Neural progenitor cell (in vitro differentiated cells): ENCODE measurements at regions not wholly inside any gene's neighbourhood (a gene's known extent, or its start where the extent isn't known, plus 50 kb on each side); places are given as distances from the start of the nearest gene placed in this dataset.
A peak's percentile ranks its signal among the peaks of the same experiment; 100 is the strongest.

Source experiments
- DNase-seq: peaks from one replicate; pipeline ENCODE4 v3.0.0-alpha.2; 2016; ENCODE audit warnings: low spot score
- H2AFZ ChIP-seq: fragments of 200-600 bp; sonication (generic); replicated peaks from 2 replicates; pipeline ENCODE4 v1.6.1; 2016; ENCODE audit warnings: antibody characterized with exemption
- H3F3A ChIP-seq: fragments of 200-600 bp; sonication (generic); 2 replicates; pipeline ENCODE4 v1.6.1; 2016; ENCODE audit warnings: antibody characterized with exemption, low read depth
- H3K27ac ChIP-seq: fragments of 200-600 bp; sonication (generic); 2 replicates; pipeline ENCODE4 v1.5.1; 2016; ENCODE audit warnings: mild to moderate bottlenecking
- H3K27me3 ChIP-seq: fragments of 200-600 bp; sonication (generic); 2 replicates; pipeline ENCODE4 v1.6.1; 2016; ENCODE audit warnings: mild to moderate bottlenecking, moderate library complexity
- H3K36me3 ChIP-seq: fragments of 200-600 bp; sonication (generic); 2 replicates; pipeline ENCODE4 v1.5.1; 2016
- H3K4me1 ChIP-seq: fragments of 200-600 bp; sonication (generic); 2 replicates; pipeline ENCODE4 v1.6.1; 2016; ENCODE audit warnings: mixed run types
- H3K4me2 ChIP-seq: fragments of 200-600 bp; sonication (generic); 2 replicates; pipeline ENCODE4 v1.6.1; 2016
- H3K4me3 ChIP-seq: fragments of 200-600 bp; sonication (generic); 2 replicates; pipeline ENCODE4 v1.5.1; 2016
- H3K79me2 ChIP-seq: fragments of 200-600 bp; sonication (generic); 2 replicates; pipeline ENCODE4 v1.6.1; 2016; ENCODE audit warnings: low read depth
- H3K9ac ChIP-seq: fragments of 200-600 bp; sonication (generic); 2 replicates; pipeline ENCODE4 v1.6.1; 2016
- H3K9me3 ChIP-seq: fragments of 200-600 bp; sonication (generic); 2 replicates; pipeline ENCODE4 v1.5.1; 2016; ENCODE audit warnings: low read depth
- H4K20me1 ChIP-seq: fragments of 200-600 bp; sonication (generic); 2 replicates; pipeline ENCODE4 v1.6.1; 2016; ENCODE audit warnings: low read depth
- H3K27ac Mint-ChIP-seq: 3 replicates; pipeline ENCODE4 v1.8.0; 2021; ENCODE audit warnings: mixed read lengths
- H3K27me3 Mint-ChIP-seq: 2 replicates; pipeline ENCODE4 v1.8.0; 2022; ENCODE audit warnings: low read depth, mild to moderate bottlenecking, inconsistent platforms, moderate library complexity, mixed read lengths; ENCODE audit not compliant: insufficient read depth
- H3K36me3 Mint-ChIP-seq: 3 replicates; pipeline ENCODE4 v1.8.0; 2021; ENCODE audit warnings: mixed read lengths
- H3K4me1 Mint-ChIP-seq: 3 replicates; pipeline ENCODE4 v1.8.0; 2021; ENCODE audit warnings: mixed read lengths
- H3K4me3 Mint-ChIP-seq: 3 replicates; pipeline ENCODE4 v1.8.0; 2021; ENCODE audit warnings: mild to moderate bottlenecking, moderate library complexity, mixed read lengths
- H3K9me3 Mint-ChIP-seq: 3 replicates; pipeline ENCODE4 v1.8.0; 2020; ENCODE audit warnings: mixed read lengths
- EZH2 ChIP-seq: fragments of 200-600 bp; sonication (generic); IDR thresholded peaks from 2 replicates; pipeline ENCODE4 v1.6.1; 2017; ENCODE audit warnings: antibody characterized with exemption, mild to moderate bottlenecking, moderate library complexity
- EZH2phosphoT487 ChIP-seq: fragments of 200-600 bp; sonication (generic); IDR thresholded peaks from 2 replicates; pipeline ENCODE4 v1.6.1; 2017; ENCODE audit warnings: antibody characterized with exemption
- TF ChIP-seq, protein P1 (sequence below): fragments of 200-600 bp; sonication (generic); IDR thresholded peaks from 2 replicates; pipeline ENCODE4 v1.5.1; 2017; ENCODE audit warnings: antibody characterized with exemption, mild to moderate bottlenecking

- Histone ChIP-seq H3K27ac (no peak overlapping the region), H3K9me3 (no peaks in the 10 kb centered on the region), H2AFZ (no peak overlapping the region), H3K4me3 (no peak overlapping the region), H3K4me1 (no peaks in the 10 kb centered on the region), H4K20me1 (no peaks in the 10 kb centered on the region), H3K36me3 (no peaks in the 10 kb centered on the region), H3K9ac (no peak overlapping the region), H3K79me2 (no peaks in the 10 kb centered on the region), H3K27me3 (no peaks in the 10 kb centered on the region), H3K4me2 (no peak overlapping the region), H3F3A (no peaks in the 10 kb centered on the region)
- no peak overlapping the region for H3K27ac Mint-ChIP-seq
- no peaks in the 10 kb centered on the region for H3K36me3 Mint-ChIP-seq
- H3K4me1 Mint-ChIP-seq: peaks cover 7% of the 10 kb centered on the region
- DNase-seq: no peak
- peaks cover 4% of the 10 kb centered on the region for H3K27me3 Mint-ChIP-seq
- TF ChIP-seq EZH2: no peak
- TF ChIP-seq, protein P1, sequence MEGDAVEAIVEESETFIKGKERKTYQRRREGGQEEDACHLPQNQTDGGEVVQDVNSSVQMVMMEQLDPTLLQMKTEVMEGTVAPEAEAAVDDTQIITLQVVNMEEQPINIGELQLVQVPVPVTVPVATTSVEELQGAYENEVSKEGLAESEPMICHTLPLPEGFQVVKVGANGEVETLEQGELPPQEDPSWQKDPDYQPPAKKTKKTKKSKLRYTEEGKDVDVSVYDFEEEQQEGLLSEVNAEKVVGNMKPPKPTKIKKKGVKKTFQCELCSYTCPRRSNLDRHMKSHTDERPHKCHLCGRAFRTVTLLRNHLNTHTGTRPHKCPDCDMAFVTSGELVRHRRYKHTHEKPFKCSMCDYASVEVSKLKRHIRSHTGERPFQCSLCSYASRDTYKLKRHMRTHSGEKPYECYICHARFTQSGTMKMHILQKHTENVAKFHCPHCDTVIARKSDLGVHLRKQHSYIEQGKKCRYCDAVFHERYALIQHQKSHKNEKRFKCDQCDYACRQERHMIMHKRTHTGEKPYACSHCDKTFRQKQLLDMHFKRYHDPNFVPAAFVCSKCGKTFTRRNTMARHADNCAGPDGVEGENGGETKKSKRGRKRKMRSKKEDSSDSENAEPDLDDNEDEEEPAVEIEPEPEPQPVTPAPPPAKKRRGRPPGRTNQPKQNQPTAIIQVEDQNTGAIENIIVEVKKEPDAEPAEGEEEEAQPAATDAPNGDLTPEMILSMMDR: no peak
- no peak for TF ChIP-seq EZH2phosphoT487
- H3K4me3 Mint-ChIP-seq: no peak overlapping the region
- no peaks in the 10 kb centered on the region for H3K9me3 Mint-ChIP-seq
These were observed 458.2 kb upstream of the NPVF start for GRCh38 chr7:25686493-25686892.

- no peak for TF ChIP-seq EZH2
- TF ChIP-seq EZH2phosphoT487: no peak
- TF ChIP-seq, protein P1: no peak
- Histone ChIP-seq H3K79me2 (no peaks in the 10 kb centered on the region), H2AFZ (peak overlapping the region; percentile 58), H3K27ac (no peak overlapping the region), H3K9ac (no peak overlapping the region), H3K9me3 (no peaks in the 10 kb centered on the region), H3K4me1 (no peaks in the 10 kb centered on the region), H3K27me3 (no peaks in the 10 kb centered on the region), H3K4me2 (no peak overlapping the region), H3K36me3 (no peaks in the 10 kb centered on the region), H4K20me1 (no peaks in the 10 kb centered on the region), H3F3A (no peaks in the 10 kb centered on the region), H3K4me3 (no peak overlapping the region)
- H3K36me3 Mint-ChIP-seq: no peaks in the 10 kb centered on the region
- H3K27me3 Mint-ChIP-seq: no peaks in the 10 kb centered on the region
- no peak for DNase-seq
- H3K4me3 Mint-ChIP-seq: no peak overlapping the region
- H3K27ac Mint-ChIP-seq: no peak overlapping the region
- no peaks in the 10 kb centered on the region for H3K9me3 Mint-ChIP-seq
- H3K4me1 Mint-ChIP-seq: peaks cover 9% of the 10 kb centered on the region
These were observed 457.8 kb upstream of the NFE2L3 start for GRCh38 chr7:25694211-25694610.

DNA sequence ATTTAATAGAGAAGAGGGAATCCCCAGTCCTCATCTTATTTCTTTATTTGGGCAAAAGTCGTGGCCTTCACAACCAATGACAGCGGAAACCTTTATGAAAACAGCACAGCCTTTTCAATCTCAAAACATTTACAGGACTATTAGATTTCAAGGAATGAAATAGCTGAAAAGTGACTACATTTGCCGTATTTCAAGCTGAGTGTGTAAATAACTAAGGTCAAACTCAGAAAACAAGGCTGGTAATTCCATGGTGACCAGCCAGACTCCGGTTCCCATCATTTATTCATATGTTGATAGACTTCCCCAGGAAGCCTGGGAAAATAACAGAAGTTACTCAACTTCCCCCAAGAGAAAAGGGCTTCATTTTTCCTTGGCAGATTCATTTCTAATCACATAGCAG lies 457.3 kb upstream of the NFE2L3 start:
- no peaks in the 10 kb centered on the region for H3K36me3 ChIP-seq
- no peaks in the 10 kb centered on the region for H3K27me3 ChIP-seq
- H3K4me1 ChIP-seq: no peaks in the 10 kb centered on the region
- DNase-seq: no peak
- no peak overlapping the region for H3K27ac Mint-ChIP-seq
- H3K9ac ChIP-seq: no peak overlapping the region
- no peaks in the 10 kb centered on the region for H3K9me3 Mint-ChIP-seq
- H2AFZ ChIP-seq: peak overlapping the region; percentile 58
- H3K9me3 ChIP-seq: no peaks in the 10 kb centered on the region
- no peaks in the 10 kb centered on the region for H3F3A ChIP-seq
- H3K27ac ChIP-seq: no peak overlapping the region
- no peaks in the 10 kb centered on the region for H3K79me2 ChIP-seq
- no peak overlapping the region for H3K4me3 ChIP-seq
- H3K36me3 Mint-ChIP-seq: no peaks in the 10 kb centered on the region
- no peak overlapping the region for H3K4me2 ChIP-seq
- TF ChIP-seq, protein P1: no peak
- TF ChIP-seq EZH2phosphoT487: no peak
- TF ChIP-seq EZH2: no peak
- peaks cover 9% of the 10 kb centered on the region for H3K4me1 Mint-ChIP-seq
- H3K27me3 Mint-ChIP-seq: no peaks in the 10 kb centered on the region
- no peaks in the 10 kb centered on the region for H4K20me1 ChIP-seq
- no peak overlapping the region for H3K4me3 Mint-ChIP-seq
